ENCODE measurements at regions not wholly inside any gene's neighbourhood (a gene's known extent, or its start where the extent isn't known, plus 50 kb on each side); places are given as distances from the start of the nearest gene placed in this dataset.

GRCh38 chr7:92967238-92967637 lies 130.9 kb upstream of the CDK6 start:
- TF ChIP-seq, protein P1, sequence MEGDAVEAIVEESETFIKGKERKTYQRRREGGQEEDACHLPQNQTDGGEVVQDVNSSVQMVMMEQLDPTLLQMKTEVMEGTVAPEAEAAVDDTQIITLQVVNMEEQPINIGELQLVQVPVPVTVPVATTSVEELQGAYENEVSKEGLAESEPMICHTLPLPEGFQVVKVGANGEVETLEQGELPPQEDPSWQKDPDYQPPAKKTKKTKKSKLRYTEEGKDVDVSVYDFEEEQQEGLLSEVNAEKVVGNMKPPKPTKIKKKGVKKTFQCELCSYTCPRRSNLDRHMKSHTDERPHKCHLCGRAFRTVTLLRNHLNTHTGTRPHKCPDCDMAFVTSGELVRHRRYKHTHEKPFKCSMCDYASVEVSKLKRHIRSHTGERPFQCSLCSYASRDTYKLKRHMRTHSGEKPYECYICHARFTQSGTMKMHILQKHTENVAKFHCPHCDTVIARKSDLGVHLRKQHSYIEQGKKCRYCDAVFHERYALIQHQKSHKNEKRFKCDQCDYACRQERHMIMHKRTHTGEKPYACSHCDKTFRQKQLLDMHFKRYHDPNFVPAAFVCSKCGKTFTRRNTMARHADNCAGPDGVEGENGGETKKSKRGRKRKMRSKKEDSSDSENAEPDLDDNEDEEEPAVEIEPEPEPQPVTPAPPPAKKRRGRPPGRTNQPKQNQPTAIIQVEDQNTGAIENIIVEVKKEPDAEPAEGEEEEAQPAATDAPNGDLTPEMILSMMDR (IDR thresholded peaks at IDR 0.05) = no peak
- ATAC-seq = no peak
- intact Hi-C loops (cut with DNase I) = no loop called here
- no peaks in the 10 kb centered on the region for H3K27me3 ChIP-seq (ENCODE audit: low read depth)
- H3K36me3 ChIP-seq = no peaks in the 10 kb centered on the region
- H3K27ac ChIP-seq = no peak overlapping the region
- no peaks in the 10 kb centered on the region for H3K4me1 ChIP-seq
- H3K9me3 ChIP-seq = no peaks in the 10 kb centered on the region
- no peak overlapping the region for H3K4me3 ChIP-seq
- DNase-seq = no peak

DNA sequence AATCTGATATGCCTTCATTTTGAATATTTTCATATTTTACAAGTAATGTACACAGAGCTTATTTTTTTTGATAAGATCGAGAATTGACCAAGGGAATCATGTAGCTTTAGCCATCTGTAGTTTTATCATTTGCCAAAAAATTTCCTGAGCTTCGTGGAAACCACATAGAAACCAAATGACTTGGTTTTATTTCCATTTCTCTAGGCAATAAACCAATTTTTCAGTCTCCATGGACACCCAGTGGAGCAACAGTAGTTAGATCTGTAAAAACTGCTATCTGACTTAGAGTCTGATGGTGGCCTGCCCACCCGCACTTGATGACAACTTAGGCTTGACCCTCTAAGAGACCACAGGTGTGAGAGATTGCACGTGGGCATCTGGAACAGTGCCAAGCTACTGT lies 127.8 kb upstream of the CDK6 start:
- ATAC-seq = no peak
- H3K27me3 ChIP-seq (ENCODE audit: low read depth) = no peaks in the 10 kb centered on the region
- no peaks in the 10 kb centered on the region for H3K36me3 ChIP-seq
- TF ChIP-seq, protein P1 (IDR thresholded peaks at IDR 0.05) = no peak
- intact Hi-C loops (cut with DNase I) = no loop called here
- H3K27ac ChIP-seq = no peak overlapping the region
- no peak overlapping the region for H3K4me3 ChIP-seq
- H3K4me1 ChIP-seq = no peaks in the 10 kb centered on the region
- no peak for DNase-seq
- H3K9me3 ChIP-seq = no peaks in the 10 kb centered on the region

GRCh38 chr7:92963566-92963965 lies 127.2 kb upstream of the CDK6 start:
- intact Hi-C loops (cut with DNase I) = no loop called here
- ATAC-seq = no peak
- no peak for DNase-seq

DNA sequence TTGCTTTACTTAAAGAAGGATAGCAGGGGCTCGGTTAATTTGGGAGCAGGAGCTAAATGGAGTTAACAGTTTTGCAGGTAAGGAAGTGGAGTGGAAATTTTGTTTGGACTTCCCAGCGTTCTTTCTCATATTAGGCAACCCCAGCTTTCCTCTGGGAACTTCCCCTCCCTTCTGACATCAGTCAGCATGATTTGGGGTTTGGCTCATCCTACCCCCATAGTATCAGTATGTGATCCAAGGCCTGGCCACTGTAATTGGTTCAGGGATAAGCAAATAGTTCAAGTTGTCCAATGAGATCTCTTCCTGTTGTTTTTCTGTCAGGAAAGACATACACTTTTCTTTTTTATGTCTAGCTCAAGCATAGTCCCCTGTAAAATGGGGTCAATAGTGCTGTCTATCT lies 125.6 kb upstream of the CDK6 start:
- ATAC-seq = no peak
- intact Hi-C loops (cut with DNase I) = no loop called here
- H3K36me3 ChIP-seq = no peaks in the 10 kb centered on the region

More at GRCh38 chr7:92963566-92963965, 127.2 kb upstream of the CDK6 start:
- H3K36me3 ChIP-seq = no peaks in the 10 kb centered on the region
- H3K4me1 ChIP-seq = no peaks in the 10 kb centered on the region
- no peak overlapping the region for H3K4me3 ChIP-seq
- no peaks in the 10 kb centered on the region for H3K27me3 ChIP-seq (ENCODE audit: low read depth)
- H3K27ac ChIP-seq = no peak overlapping the region
- H3K9me3 ChIP-seq = no peaks in the 10 kb centered on the region
- TF ChIP-seq, protein P1 (IDR thresholded peaks at IDR 0.05) = no peak

DNA sequence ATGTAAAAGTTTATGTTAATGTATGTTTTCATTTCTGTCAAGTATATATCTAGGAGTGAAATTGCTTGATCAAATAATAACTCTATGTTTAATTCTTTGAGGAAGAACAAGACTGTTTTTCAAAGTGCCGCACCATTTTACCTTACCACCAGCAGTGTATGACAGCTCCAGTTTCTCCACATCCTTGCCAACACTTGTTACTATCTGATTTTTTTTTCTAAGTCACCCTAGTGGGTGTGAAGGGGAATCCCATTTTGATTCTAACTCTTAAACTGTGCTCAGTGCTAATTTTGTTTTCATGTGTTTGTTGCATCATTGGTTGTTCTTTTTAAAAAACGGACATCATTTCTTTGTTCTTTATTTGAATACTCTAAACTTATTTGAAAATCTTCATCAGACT lies 120.2 kb upstream of the CDK6 start:
- H3K4me3 ChIP-seq = no peak overlapping the region
- no peak for ATAC-seq
- no peaks in the 10 kb centered on the region for H3K9me3 ChIP-seq
- TF ChIP-seq, protein P1 (IDR thresholded peaks at IDR 0.05) = no peak
- no peaks in the 10 kb centered on the region for H3K36me3 ChIP-seq
- no peak overlapping the region for H3K27ac ChIP-seq
- DNase-seq = no peak
- no peaks in the 10 kb centered on the region for H3K4me1 ChIP-seq
- intact Hi-C loops (cut with DNase I) = no loop called here
- H3K27me3 ChIP-seq (ENCODE audit: low read depth) = no peaks in the 10 kb centered on the region

More for the DNA sequence above, 125.6 kb upstream of the CDK6 start:
- H3K27me3 ChIP-seq (ENCODE audit: low read depth) = no peaks in the 10 kb centered on the region
- H3K4me1 ChIP-seq = no peaks in the 10 kb centered on the region
- TF ChIP-seq, protein P1 (IDR thresholded peaks at IDR 0.05) = no peak
- H3K9me3 ChIP-seq = no peaks in the 10 kb centered on the region
- DNase-seq = no peak
- no peak overlapping the region for H3K27ac ChIP-seq
- H3K4me3 ChIP-seq = no peak overlapping the region

GRCh38 chr7:92955081-92955480 lies 118.7 kb upstream of the CDK6 start:
- TF ChIP-seq, protein P1 (IDR thresholded peaks at IDR 0.05) = no peak
- H3K36me3 ChIP-seq = no peaks in the 10 kb centered on the region
- H3K27ac ChIP-seq = no peak overlapping the region
- intact Hi-C loops (cut with DNase I) = no loop called here
- no peaks in the 10 kb centered on the region for H3K9me3 ChIP-seq
- DNase-seq = no peak
- no peak for ATAC-seq
- H3K4me1 ChIP-seq = no peaks in the 10 kb centered on the region
- no peak overlapping the region for H3K4me3 ChIP-seq
- no peaks in the 10 kb centered on the region for H3K27me3 ChIP-seq (ENCODE audit: low read depth)
